ENCODE measurements at regions not wholly inside any gene's neighbourhood (a gene's known extent, or its start where the extent isn't known, plus 50 kb on each side); places are given as distances from the start of the nearest gene placed in this dataset.
"Not testable (repeated sequence)": the region's sequence is repeated elsewhere in the genome, so short reads cannot be mapped to it uniquely, and the experiment has no call there.

- no peak for DNase-seq
Observed at GRCh38 chr17:68097161-68097805, 61.7 kb downstream of the KPNA2 start.

- not testable (repeated sequence) for DNase-seq
Observed at GRCh38 chr17:68099341-68099753, 63.8 kb downstream of the KPNA2 start.

DNA sequence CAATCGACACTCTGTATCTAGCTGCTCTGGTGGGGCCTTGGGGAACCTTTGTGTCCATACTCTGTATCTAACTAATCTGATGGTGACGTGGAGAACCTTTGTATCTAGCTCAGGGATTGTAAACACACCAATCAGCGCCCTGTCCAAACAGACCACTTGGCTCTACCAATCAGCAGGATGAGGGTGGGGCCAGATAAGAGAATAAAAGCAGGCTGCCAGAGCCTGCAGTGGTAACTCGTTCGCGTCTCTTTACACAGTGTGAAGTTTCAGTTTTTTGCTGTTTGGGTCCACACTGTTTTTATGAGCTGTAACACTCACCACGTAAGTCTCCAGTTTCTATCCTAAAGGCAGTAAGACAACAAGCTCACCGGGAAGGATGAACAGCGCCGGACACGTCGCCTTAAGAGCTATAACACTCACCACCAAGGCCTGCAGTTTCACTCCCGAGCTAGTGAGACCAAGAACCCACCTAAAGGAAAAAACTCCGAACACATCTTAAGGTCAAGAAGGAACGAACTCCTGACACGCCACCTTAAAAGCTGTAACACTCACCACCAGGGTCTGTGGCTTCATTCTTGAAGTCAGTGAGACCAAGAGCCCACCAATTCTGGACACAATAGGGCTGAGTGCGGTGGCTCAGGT is 64.6 kb downstream of the KPNA2 start:
- no peak for DNase-seq

DNA sequence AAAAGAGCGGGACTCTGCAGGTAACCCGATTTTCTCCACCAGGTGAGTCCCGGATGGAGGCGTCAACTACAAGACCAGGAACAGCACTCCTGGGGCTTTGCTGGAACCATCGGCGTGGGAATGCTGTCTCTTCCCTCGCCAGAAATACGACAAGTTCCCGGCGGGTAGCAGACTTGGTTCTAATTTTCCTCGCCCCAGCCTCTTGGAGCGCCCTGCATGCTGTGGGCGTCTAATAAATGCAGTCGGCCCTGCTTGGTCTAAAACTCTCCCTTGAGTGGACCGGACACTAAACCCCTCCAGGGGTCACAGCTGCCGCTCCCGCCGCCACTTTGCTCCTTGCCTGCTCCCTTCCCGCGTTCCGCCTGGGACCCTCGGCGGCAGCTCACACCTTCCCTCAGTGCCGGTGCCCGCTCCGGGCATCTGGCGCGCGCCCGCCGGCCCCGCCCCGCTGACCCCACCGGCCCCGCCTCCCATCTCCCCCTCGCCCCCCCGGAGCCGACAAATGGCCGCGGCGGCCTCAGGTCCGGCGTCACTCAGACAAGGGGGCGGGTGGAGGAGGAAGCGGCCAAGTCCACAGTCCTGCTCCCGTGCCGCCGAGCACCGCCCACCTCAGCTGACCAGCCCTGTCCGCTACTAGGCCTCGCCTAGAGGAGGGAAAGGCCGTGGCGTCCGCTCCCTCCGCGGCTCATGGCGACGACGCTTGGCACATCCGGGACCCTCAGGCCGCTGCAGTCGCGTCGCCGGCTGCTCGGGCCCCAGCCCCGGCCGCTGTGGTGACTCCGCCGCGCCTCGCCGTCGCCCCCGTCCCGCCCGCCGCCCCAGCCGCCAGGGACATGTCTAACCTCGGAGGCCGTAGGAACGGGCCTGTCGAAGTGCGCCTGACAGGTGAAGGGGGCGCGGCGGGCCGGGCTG is 65.8 kb downstream of the KPNA2 start:
- peak; percentile 71 for DNase-seq

- peak; percentile 10 for DNase-seq
Observed at GRCh38 chr17:68101987-68102314, 66.4 kb downstream of the KPNA2 start.

- peak; percentile 8 for DNase-seq
Observed at GRCh38 chr17:68102318-68102758, 66.8 kb downstream of the KPNA2 start.

DNA sequence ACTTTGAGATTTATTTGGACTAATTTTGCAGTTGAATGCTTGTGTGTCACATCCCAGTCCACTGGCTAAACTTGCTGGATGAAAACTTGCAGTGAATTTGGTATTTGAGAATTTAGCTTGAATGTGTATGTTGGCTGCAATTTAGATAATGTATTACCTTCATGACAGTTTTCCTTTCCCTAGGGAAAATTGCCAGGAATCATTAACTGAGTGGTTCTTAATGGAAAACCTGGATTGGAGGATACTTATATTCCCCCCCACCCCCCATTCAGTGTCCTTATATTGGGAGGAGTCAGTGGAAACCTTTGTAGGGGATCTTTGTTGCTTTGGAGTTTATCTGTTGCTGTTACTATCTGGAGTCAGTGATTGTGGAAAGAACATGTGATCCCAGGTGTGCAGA is 67.6 kb downstream of the KPNA2 start:
- no peak for DNase-seq

GRCh38 chr17:68106085-68106484 is 70.5 kb downstream of the KPNA2 start:
- DNase-seq: no peak

- DNase-seq: no peak
Observed at GRCh38 chr17:68107373-68107772, 71.8 kb downstream of the KPNA2 start.

- no peak for DNase-seq
Observed at GRCh38 chr17:68108313-68109000, 72.9 kb downstream of the KPNA2 start.

DNA sequence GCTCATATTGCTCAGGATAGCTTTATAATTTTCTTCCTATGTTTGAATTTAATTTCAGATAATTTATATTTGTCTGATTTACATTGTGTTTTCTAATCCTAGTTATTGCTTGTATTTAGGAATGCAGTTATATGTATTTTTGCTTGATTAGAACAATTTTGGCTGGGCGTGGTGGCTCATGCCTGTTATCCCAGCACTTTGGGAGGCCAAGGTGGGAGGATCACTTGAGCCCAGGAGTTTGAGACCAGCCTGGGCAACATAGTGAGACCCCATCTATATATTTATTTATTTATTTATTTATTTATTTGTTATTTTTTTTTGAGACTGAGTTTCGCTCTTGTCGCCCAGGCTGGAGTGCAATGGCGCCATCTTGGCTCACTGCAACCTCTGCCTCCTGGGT is 73.9 kb downstream of the KPNA2 start:
- DNase-seq: not testable (repeated sequence)

- DNase-seq: not testable (repeated sequence)
Observed at GRCh38 chr17:68116211-68116610, 80.7 kb downstream of the KPNA2 start.

- no peak for DNase-seq
Observed at GRCh38 chr17:68122587-68122986, 87.1 kb downstream of the KPNA2 start.

DNA sequence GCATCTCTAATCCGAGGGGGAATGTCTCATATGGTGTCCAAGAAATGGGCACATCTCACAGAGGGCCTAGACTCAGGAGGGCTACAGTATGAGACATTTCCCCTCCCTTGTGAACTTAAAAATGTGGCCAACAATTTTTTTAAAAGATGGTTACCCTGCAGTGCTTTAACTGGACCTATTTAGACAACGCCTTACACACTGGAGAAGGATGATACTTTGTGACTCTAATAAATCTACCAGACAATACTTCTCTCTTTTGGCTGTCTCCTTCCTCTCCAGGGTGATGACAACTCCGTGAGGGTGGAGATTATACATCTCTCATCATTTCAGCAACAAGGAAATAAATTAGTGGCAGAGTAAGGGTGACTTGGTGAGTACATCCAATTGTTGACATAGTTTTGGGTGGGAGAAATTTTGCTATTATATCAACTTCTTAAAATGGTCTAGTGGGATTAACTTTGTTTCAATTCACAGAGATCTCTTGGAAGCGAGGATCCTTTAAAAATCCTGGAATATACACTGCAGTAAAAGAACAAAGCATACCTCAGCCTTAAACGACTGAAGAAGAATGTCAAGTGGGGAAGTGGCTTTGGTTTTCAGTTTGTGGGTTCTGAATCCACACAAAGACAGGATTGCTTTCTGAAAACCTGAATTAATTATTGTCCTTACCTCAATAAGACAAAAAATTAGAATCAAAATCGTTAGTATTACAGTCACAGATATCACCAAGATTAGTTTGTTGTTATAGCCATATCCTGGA is 89.8 kb downstream of the KPNA2 start:
- no peak for DNase-seq

GRCh38 chr17:68127914-68128313 is 92.4 kb downstream of the KPNA2 start:
- no peak for DNase-seq

GRCh38 chr17:68131456-68131855 is 95.9 kb downstream of the KPNA2 start:
- DNase-seq: no peak

DNA sequence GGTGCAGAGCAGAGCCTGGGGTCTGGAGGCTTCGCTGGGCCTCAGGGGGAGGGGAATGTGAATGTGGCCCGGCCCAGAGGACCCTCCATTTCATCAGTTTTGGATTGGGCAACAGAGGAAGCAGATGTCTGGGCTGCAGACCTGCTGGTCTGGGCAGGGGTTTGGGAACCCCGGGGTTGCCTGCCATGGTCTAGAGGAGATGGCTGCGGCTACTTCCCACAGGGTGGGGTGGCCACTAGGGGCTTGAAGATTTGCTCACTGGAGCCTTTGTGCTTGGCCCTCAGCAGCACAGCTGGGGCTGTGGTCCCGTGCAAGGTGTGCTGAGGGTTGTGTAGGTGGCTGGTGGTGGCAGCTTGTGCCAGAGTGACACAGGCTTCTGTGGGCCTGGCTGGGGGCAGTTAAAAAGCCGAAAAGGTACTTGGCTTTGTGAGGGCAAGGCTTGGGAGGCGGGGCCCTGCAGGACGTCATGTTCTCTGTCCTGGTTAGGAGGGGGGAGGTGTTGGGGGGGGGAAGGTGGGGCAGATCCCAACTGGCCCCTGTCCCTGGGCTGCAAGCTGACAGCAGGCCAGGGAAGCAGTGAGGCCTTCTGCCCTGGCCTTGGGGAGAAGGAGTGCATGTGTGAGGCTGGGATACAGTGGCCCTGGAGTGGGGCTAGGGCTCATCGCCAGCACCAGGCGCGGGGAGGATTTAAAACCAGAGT is 98.0 kb downstream of the KPNA2 start:
- no peak for DNase-seq

DNA sequence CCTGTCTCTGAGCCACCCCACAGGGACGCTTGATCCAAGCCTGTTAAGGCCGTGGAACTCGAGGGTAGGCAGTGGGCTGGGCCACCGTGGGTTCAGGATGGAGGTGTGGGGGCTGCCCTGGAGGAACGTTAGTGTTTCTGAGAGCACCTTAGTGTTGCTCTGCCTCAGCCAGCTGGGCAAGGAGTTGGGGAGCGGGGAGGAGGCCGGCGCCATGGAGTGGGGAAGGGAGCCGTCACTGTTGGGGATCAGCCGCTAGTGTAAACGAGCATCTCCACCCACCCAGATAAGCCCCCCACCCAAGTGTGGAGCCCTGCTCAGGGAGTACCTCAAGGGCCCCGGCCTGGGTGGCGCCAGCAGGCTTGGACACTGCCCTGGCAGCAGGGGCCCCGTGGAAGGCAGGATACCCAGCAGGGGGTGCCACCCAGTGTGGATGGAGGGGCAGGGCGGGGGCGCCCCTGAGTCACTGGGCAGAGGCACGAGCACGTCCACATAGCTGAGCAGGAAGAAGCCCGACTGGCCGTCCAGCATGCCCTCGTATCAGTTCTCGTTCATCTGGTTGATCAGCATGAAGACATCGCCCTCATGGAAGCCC is 98.6 kb downstream of the KPNA2 start:
- no peak for DNase-seq

DNA sequence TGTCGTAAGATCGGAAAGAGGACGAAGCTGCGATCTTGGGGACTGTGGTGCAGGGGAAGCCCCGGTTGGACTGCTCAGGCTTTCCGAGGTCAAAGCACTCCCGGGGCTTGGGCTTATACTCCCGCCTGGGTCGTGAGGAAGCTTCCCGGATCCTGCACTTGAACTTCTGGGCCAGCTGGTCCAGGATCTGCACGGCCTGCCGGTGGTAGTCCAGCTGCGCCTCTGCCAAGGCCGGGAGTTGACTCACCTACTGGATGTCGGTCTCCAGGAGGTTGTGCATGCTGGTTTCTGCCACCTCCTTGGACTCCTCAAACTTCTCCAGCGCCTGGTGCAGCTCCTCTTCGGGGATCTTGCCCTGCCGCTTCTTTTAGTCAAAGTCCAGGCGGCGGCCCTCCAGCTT is 99.2 kb downstream of the KPNA2 start:
- DNase-seq: no peak

- DNase-seq: no peak
Observed at GRCh38 chr17:68135141-68135887, 99.8 kb downstream of the KPNA2 start.

- DNase-seq: no peak
Observed at GRCh38 chr17:68141050-68141449, 105.5 kb downstream of the KPNA2 start.
